ENCODE measurements at regions not wholly inside any gene's neighbourhood (a gene's known extent, or its start where the extent isn't known, plus 50 kb on each side); places are given as distances from the start of the nearest gene placed in this dataset.

GRCh38 chr18:23332356-23332755 is 120.7 kb upstream of the RIOK3 start:
- no peaks in the 10 kb centered on the region for H3K36me3 ChIP-seq (ENCODE audit: insufficient read depth, low read length, poor library complexity, severe bottlenecking)
- no peaks in the 10 kb centered on the region for H3K9me3 ChIP-seq (ENCODE audit: low read depth, low read length, poor library complexity, severe bottlenecking)
- ChIA-PET CTCF (no interaction called here), POLR2A (ENCODE audit: low non-redundant PET) (no interaction called here)
- H3K27me3 ChIP-seq (replicated peaks; ENCODE audit: insufficient read depth, low read depth, low read length, poor library complexity): no peaks in the 10 kb centered on the region
- intact Hi-C loops (cut with micrococcal nuclease; ENCODE audit: unreplicated experiment): no loop called here
- DNase-seq (ENCODE audit: low spot score): no peak
- H3K4me1 ChIP-seq (ENCODE audit: insufficient read depth, low read length, poor library complexity, severe bottlenecking): no peaks in the 10 kb centered on the region
- H3K27ac ChIP-seq (ENCODE audit: low read depth, low read length, poor library complexity, severe bottlenecking): no peak overlapping the region
- H3K4me3 ChIP-seq (ENCODE audit: low read depth, low read length, poor library complexity, severe bottlenecking): no peak overlapping the region
- TF ChIP-seq CTCF (conservative IDR thresholded peaks at IDR 0.05; ENCODE audit: low read depth, low read length) (no peak), EZH2 (IDR thresholded peaks at IDR 0.05; ENCODE audit: borderline replicate concordance, low read depth, low read length, poor library complexity, severe bottlenecking) (no peak)
- BruUV-seq (replicated peaks): no TSS peak

- POLR2A ChIA-PET (ENCODE audit: low non-redundant PET): no interaction called here
- intact Hi-C loops (cut with micrococcal nuclease; ENCODE audit: unreplicated experiment): no loop called here
- DNase-seq (ENCODE audit: low spot score): no peak
Measured at GRCh38 chr18:23333827-23334226, 119.3 kb upstream of the RIOK3 start.

GRCh38 chr18:23334569-23334968 is 118.5 kb upstream of the RIOK3 start:
- Histone ChIP-seq H3K36me3 (ENCODE audit: insufficient read depth, low read length, poor library complexity, severe bottlenecking) (no peaks in the 10 kb centered on the region), H3K27me3 (replicated peaks; ENCODE audit: insufficient read depth, low read depth, low read length, poor library complexity) (no peaks in the 10 kb centered on the region), H3K4me1 (ENCODE audit: insufficient read depth, low read length, poor library complexity, severe bottlenecking) (no peaks in the 10 kb centered on the region), H3K9me3 (ENCODE audit: low read depth, low read length, poor library complexity, severe bottlenecking) (no peaks in the 10 kb centered on the region), H3K4me3 (ENCODE audit: low read depth, low read length, poor library complexity, severe bottlenecking) (no peak overlapping the region), H3K27ac (ENCODE audit: low read depth, low read length, poor library complexity, severe bottlenecking) (no peak overlapping the region)
- no TSS peak for BruUV-seq (replicated peaks)
- ChIA-PET CTCF (no interaction called here), POLR2A (ENCODE audit: low non-redundant PET) (no interaction called here)
- intact Hi-C loops (cut with micrococcal nuclease; ENCODE audit: unreplicated experiment): no loop called here
- no peak for DNase-seq (ENCODE audit: low spot score)
- TF ChIP-seq CTCF (conservative IDR thresholded peaks at IDR 0.05; ENCODE audit: low read depth, low read length): no peak
- no peak for TF ChIP-seq EZH2 (IDR thresholded peaks at IDR 0.05; ENCODE audit: borderline replicate concordance, low read depth, low read length, poor library complexity, severe bottlenecking)

More at GRCh38 chr18:23333827-23334226, 119.3 kb upstream of the RIOK3 start:
- no TSS peak for BruUV-seq (replicated peaks)
- Histone ChIP-seq H3K4me3 (ENCODE audit: low read depth, low read length, poor library complexity, severe bottlenecking) (no peak overlapping the region), H3K27me3 (replicated peaks; ENCODE audit: insufficient read depth, low read depth, low read length, poor library complexity) (no peaks in the 10 kb centered on the region), H3K4me1 (ENCODE audit: insufficient read depth, low read length, poor library complexity, severe bottlenecking) (no peaks in the 10 kb centered on the region), H3K9me3 (ENCODE audit: low read depth, low read length, poor library complexity, severe bottlenecking) (no peaks in the 10 kb centered on the region), H3K36me3 (ENCODE audit: insufficient read depth, low read length, poor library complexity, severe bottlenecking) (no peaks in the 10 kb centered on the region), H3K27ac (ENCODE audit: low read depth, low read length, poor library complexity, severe bottlenecking) (no peak overlapping the region)
- CTCF ChIA-PET: no interaction called here
- TF ChIP-seq CTCF (conservative IDR thresholded peaks at IDR 0.05; ENCODE audit: low read depth, low read length): no peak
- no peak for TF ChIP-seq EZH2 (IDR thresholded peaks at IDR 0.05; ENCODE audit: borderline replicate concordance, low read depth, low read length, poor library complexity, severe bottlenecking)

Measured in A673 (cell line).